Endothelial cell of umbilical vein (primary cell): ENCODE measurements at regions not wholly inside any gene's neighbourhood (a gene's known extent, or its start where the extent isn't known, plus 50 kb on each side); places are given as distances from the start of the nearest gene placed in this dataset.

ENCODE experiments used
- BruUV-seq: library from RNA; stranded (reverse); fragments of 400-500 nt; replicated peaks from 2 replicates; lab custom pipeline; 2021; lab: Mats Ljungman, UMichigan
- CTCF ChIA-PET: fragments of 300-600, 350-600 bp; sonication (Branson Sonifier 250); formaldehyde crosslinking; loops from one replicate; lab custom pipeline; 2021; ENCODE audit warnings: antibody characterized with exemption, inconsistent platforms; lab: Charles Lee
- POLR2A ChIA-PET: fragments of 300-600, 350-600 bp; sonication (Branson Sonifier 250); formaldehyde crosslinking; loops from one replicate; lab custom pipeline; 2021; ENCODE audit warnings: antibody characterized with exemption, inconsistent platforms; lab: Charles Lee
- DNase-seq: peaks from one replicate; pipeline ENCODE4 v3.0.0-alpha.2; 2011; ENCODE audit warnings: low read depth, low spot score
- FAIRE-seq: peaks from 2 replicates; lab custom pipeline; 2011; peaks lifted over from hg19 to GRCh38; lab: Jason Lieb, UNC
- H2AFZ ChIP-seq: 2 replicates; pipeline ENCODE4 v1.6.0; 2012; ENCODE audit warnings: low read depth, low read length, control low read depth, inconsistent platforms
- H3K27ac ChIP-seq: 2 replicates; pipeline ENCODE4 v1.5.1; 2011; ENCODE audit warnings: low read depth, mild to moderate bottlenecking, control low read depth, low read length, moderate library complexity; ENCODE audit not compliant: insufficient read depth
- H3K27me3 ChIP-seq, 2 experiments: 2 replicates each; pipeline versions ENCODE4 v1.6.0 to v1.6.1; 2011; ENCODE audit warnings: low read length in 2 of 2, mixed read lengths in 1 of 2; ENCODE audit not compliant: control insufficient read depth in 2 of 2, insufficient read depth in 2 of 2
- H3K36me3 ChIP-seq, 2 experiments: 2 replicates in 1 of 2; 3 replicates in 1 of 2; pipeline ENCODE4 v1.5.1; 2011; ENCODE audit warnings: low read length in 2 of 2, mild to moderate bottlenecking in 1 of 2, moderate library complexity in 1 of 2; ENCODE audit not compliant: control insufficient read depth in 2 of 2, insufficient read depth in 2 of 2; ENCODE audit errors: extremely low read depth in 1 of 2
- H3K4me1 ChIP-seq: 3 replicates; pipeline ENCODE4 v1.5.1; 2011; ENCODE audit warnings: mild to moderate bottlenecking, low read length; ENCODE audit not compliant: control insufficient read depth, insufficient read depth; ENCODE audit errors: extremely low read depth
- H3K4me2 ChIP-seq: 2 replicates; pipeline ENCODE4 v1.6.1; 2011; ENCODE audit warnings: low read length, control low read depth, mixed read lengths; ENCODE audit not compliant: insufficient read depth
- H3K4me3 ChIP-seq, 3 experiments: fragments of 200-600 bp in 1 of 3; sonication (generic), shearing (Covaris generic) in 1 of 3; replicated peaks in 1 of 3; 2 replicates each; pipeline ENCODE4 v1.5.1; 2011 to 2016; ENCODE audit warnings: control low read depth in 3 of 3, low read length in 3 of 3, mild to moderate bottlenecking in 2 of 3, inconsistent platforms in 1 of 3, low read depth in 1 of 3, moderate library complexity in 1 of 3; ENCODE audit not compliant: insufficient read depth in 1 of 3
- H3K79me2 ChIP-seq: 2 replicates; pipeline ENCODE4 v1.6.0; 2012; ENCODE audit warnings: low read length, inconsistent platforms; ENCODE audit not compliant: control insufficient read depth, insufficient read depth
- H3K9ac ChIP-seq: replicated peaks from 2 replicates; pipeline ENCODE3; 2011; ENCODE audit warnings: low read length, control low read depth; ENCODE audit not compliant: insufficient read depth; ENCODE audit errors: extremely low read depth
- H3K9me1 ChIP-seq: replicated peaks from 3 replicates; pipeline ENCODE4 v1.6.0; 2011; ENCODE audit warnings: mild to moderate bottlenecking, low read length; ENCODE audit not compliant: control insufficient read depth, insufficient read depth; ENCODE audit errors: extremely low read depth
- H3K9me3 ChIP-seq: replicated peaks from 2 replicates; pipeline ENCODE4 v1.5.1; 2012; ENCODE audit warnings: low read length, inconsistent platforms; ENCODE audit not compliant: control insufficient read depth, insufficient read depth
- H4K20me1 ChIP-seq: replicated peaks from 2 replicates; pipeline ENCODE3; 2011; ENCODE audit warnings: mild to moderate bottlenecking, low read length; ENCODE audit not compliant: control insufficient read depth, insufficient read depth; ENCODE audit errors: extremely low read depth
- CTCF ChIP-seq, 2 donors: IDR thresholded peaks; 1 replicate in 1 of 2; 2 replicates in 1 of 2; pipeline ENCODE4 v1.5.1; 2011; ENCODE audit warnings: low read length in 2 of 2, mild to moderate bottlenecking in 2 of 2, moderate library complexity in 2 of 2, control low read depth in 1 of 2, inconsistent platforms in 1 of 2, low read depth in 1 of 2; ENCODE audit not compliant: insufficient read depth in 1 of 2; ENCODE audit errors: extremely low read depth in 1 of 2
- EZH2 ChIP-seq: IDR thresholded peaks from 2 replicates; pipeline ENCODE4 v1.6.1; 2012; ENCODE audit warnings: borderline replicate concordance, low read depth, mild to moderate bottlenecking, moderate library complexity, low read length, inconsistent platforms; ENCODE audit not compliant: severe bottlenecking
- FOS ChIP-seq: IDR thresholded peaks from 2 replicates; pipeline ENCODE4 v1.6.1; 2011; ENCODE audit warnings: mild to moderate bottlenecking, low read length, moderate library complexity, borderline replicate concordance; ENCODE audit not compliant: insufficient read depth
- GATA2 ChIP-seq: IDR thresholded peaks from 2 replicates; pipeline ENCODE4 v1.7.0; 2011; ENCODE audit warnings: low read depth, mild to moderate bottlenecking, moderate library complexity, mixed read lengths, low read length; ENCODE audit not compliant: insufficient read length, insufficient read depth
- JUN ChIP-seq: IDR thresholded peaks from 2 replicates; pipeline ENCODE4 v1.6.1; 2011; ENCODE audit warnings: borderline replicate concordance, low read depth; ENCODE audit not compliant: insufficient read length, insufficient read depth
- MAX ChIP-seq: IDR thresholded peaks from 2 replicates; pipeline ENCODE4 v1.6.1; 2011; ENCODE audit not compliant: insufficient read depth, insufficient read length
- MYC ChIP-seq: IDR thresholded peaks from one replicate; pipeline ENCODE4 v1.6.1; 2011; ENCODE audit warnings: mild to moderate bottlenecking, low read depth, low read length
- POLR2A ChIP-seq: IDR thresholded peaks from 2 replicates; pipeline ENCODE4 v1.6.1; 2012; ENCODE audit warnings: low read depth, mild to moderate bottlenecking, control low read depth, low read length
- POLR2AphosphoS5 ChIP-seq: IDR thresholded peaks from 2 replicates; pipeline ENCODE4 v1.6.1; 2012; ENCODE audit warnings: low read depth, mild to moderate bottlenecking, control low read depth, low read length, moderate library complexity; ENCODE audit not compliant: insufficient read depth
- dilution Hi-C: fragments of 300-500 bp; cut with MboI; formaldehyde crosslinking; loops from one replicate; pipeline ENCODE4 v1.15.0; 2019; ENCODE audit warnings: low sequenced_read_pairs; ENCODE audit not compliant: extremely low pct_ligation_motif_present
- intact Hi-C: fragments of 100-400 bp; cut with micrococcal nuclease; formaldehyde crosslinking; loops from one replicate; pipeline ENCODE4 v1.10.0; 2022

DNA sequence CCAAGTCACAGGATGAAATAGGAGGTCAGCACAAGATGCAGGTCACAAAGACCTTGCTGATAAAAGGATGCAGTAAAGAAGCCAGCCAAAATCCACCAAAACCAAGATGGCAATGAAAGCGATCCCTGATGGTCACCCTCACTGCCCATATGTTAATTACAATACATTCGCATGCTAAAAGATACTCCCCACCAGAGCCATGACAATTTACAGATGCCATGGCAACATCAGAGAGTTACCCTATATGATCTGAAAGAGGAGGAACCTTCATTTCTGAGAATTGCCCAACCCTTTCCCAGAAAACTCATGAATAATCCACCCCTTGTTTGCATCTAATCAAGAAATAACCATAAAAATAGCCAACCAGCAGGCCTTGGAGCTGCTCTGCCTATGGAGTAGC, 709.8 kb downstream of the METTL4 start:
- Histone ChIP-seq H3K27ac (no peak overlapping the region), H3K4me3 (no peak overlapping the region), H3K36me3 (no peaks in the 10 kb centered on the region), H3K79me2 (no peaks in the 10 kb centered on the region), H3K9me3 (no peaks in the 10 kb centered on the region), H4K20me1 (no peaks in the 10 kb centered on the region), H3K4me1 (no peaks in the 10 kb centered on the region), H3K9ac (no peak overlapping the region), H3K9me1 (no peaks in the 10 kb centered on the region), H3K4me2 (no peak overlapping the region), H2AFZ (no peak overlapping the region), H3K27me3 (no peaks in the 10 kb centered on the region)
- FAIRE-seq (no peak), DNase-seq (no peak)
- TF ChIP-seq POLR2A (no peak), GATA2 (no peak), FOS (no peak), MYC (no peak), CTCF (IDR thresholded peaks at IDR 0.05; ENCODE audit: extremely low read depth in 1 of 2, insufficient read depth in 1 of 2, low read depth in 1 of 2, low read length in 2 of 2) (no peak), JUN (no peak), POLR2AphosphoS5 (no peak), MAX (no peak), EZH2 (no peak)
- CTCF ChIA-PET, result no interaction called here
- POLR2A ChIA-PET, result no interaction called here
- intact Hi-C loops (no loop called here), dilution Hi-C loops (no loop called here)
- BruUV-seq, result no TSS peak
